GM23248 (cell line): ENCODE measurements at regions not wholly inside any gene's neighbourhood (a gene's known extent, or its start where the extent isn't known, plus 50 kb on each side); places are given as distances from the start of the nearest gene placed in this dataset.

ENCODE experiments used
- DNase-seq: peaks from one replicate; pipeline ENCODE4 v3.0.0-alpha.2; 2015
- H2AFZ ChIP-seq: fragments of 200-600 bp; sonication (generic); 2 replicates; pipeline ENCODE4 v1.6.1; 2016; ENCODE audit warnings: antibody characterized with exemption
- H3F3A ChIP-seq: fragments of 200-600 bp; sonication (generic); 2 replicates; pipeline ENCODE4 v1.6.1; 2016; ENCODE audit warnings: mild to moderate bottlenecking, antibody characterized with exemption, mixed run types; ENCODE audit not compliant: insufficient read depth
- H3K27ac ChIP-seq: fragments of 200-600 bp; sonication (generic); 2 replicates; pipeline ENCODE4 v1.5.1; 2016; ENCODE audit warnings: mild to moderate bottlenecking
- H3K27me3 ChIP-seq: fragments of 200-600 bp; sonication (generic); replicated peaks from 2 replicates; pipeline ENCODE4 v1.6.1; 2016; ENCODE audit warnings: mild to moderate bottlenecking; ENCODE audit not compliant: insufficient read depth
- H3K36me3 ChIP-seq: fragments of 200-600 bp; sonication (generic); 2 replicates; pipeline ENCODE4 v1.6.1; 2016; ENCODE audit warnings: low read depth, mild to moderate bottlenecking
- H3K4me1 ChIP-seq: fragments of 200-600 bp; sonication (generic); 2 replicates; pipeline ENCODE4 v1.6.1; 2016; ENCODE audit warnings: mild to moderate bottlenecking; ENCODE audit not compliant: insufficient read depth
- H3K4me2 ChIP-seq: fragments of 200-600 bp; sonication (generic); one replicate; pipeline ENCODE4 v1.6.1; 2016; ENCODE audit warnings: mild to moderate bottlenecking; ENCODE audit not compliant: unreplicated experiment
- H3K4me3 ChIP-seq: fragments of 200-600 bp; sonication (generic); 2 replicates; pipeline ENCODE4 v1.5.1; 2016; ENCODE audit warnings: mild to moderate bottlenecking
- H3K79me2 ChIP-seq: fragments of 200-600 bp; sonication (generic); 2 replicates; pipeline ENCODE4 v1.6.1; 2016; ENCODE audit warnings: mild to moderate bottlenecking; ENCODE audit not compliant: insufficient read depth
- H3K9ac ChIP-seq: fragments of 200-600 bp; sonication (generic); 2 replicates; pipeline ENCODE4 v1.6.1; 2016; ENCODE audit warnings: mild to moderate bottlenecking
- H3K9me2 ChIP-seq: fragments of 200-600 bp; sonication (generic); 2 replicates; pipeline ENCODE4 v1.6.1; 2016; ENCODE audit warnings: mixed run types, mild to moderate bottlenecking, moderate library complexity; ENCODE audit not compliant: insufficient read depth
- H3K9me3 ChIP-seq: fragments of 200-600 bp; sonication (generic); one replicate; pipeline ENCODE4 v1.6.1; 2017; ENCODE audit warnings: low read depth
- H4K20me1 ChIP-seq: fragments of 200-600 bp; sonication (generic); 2 replicates; pipeline ENCODE4 v1.6.0; 2016; ENCODE audit not compliant: insufficient read depth
- EZH2 ChIP-seq: fragments of 200-600 bp; sonication (generic); IDR thresholded peaks from 2 replicates; pipeline ENCODE4 v1.6.1; 2018; ENCODE audit warnings: antibody characterized with exemption, mild to moderate bottlenecking; ENCODE audit not compliant: insufficient read depth, poor library complexity, severe bottlenecking
- EZH2phosphoT487 ChIP-seq: fragments of 200-600 bp; sonication (generic); IDR thresholded peaks from 2 replicates; pipeline ENCODE4 v1.6.1; 2018; ENCODE audit warnings: antibody characterized with exemption, moderate library complexity, mild to moderate bottlenecking, low read depth; ENCODE audit not compliant: insufficient read depth
- WGBS, 2 experiments: methylation state at CpG; one replicate each; pipeline ENCODE4 v1.1.6; 2015 to 2017; ENCODE audit warnings: low lambda C conversion rate in 2 of 2, low coverage in 1 of 2; ENCODE audit errors: missing lambda C conversion rate in 2 of 2; 5-methylcytosine and 5-hydroxymethylcytosine counted together
- in situ Hi-C: fragments of 300-500 bp; cut with MboI; formaldehyde crosslinking; loops from 2 replicates; pipeline ENCODE4 v1.15.0; 2020

- no peak overlapping the region for H3K27ac ChIP-seq
- no peak overlapping the region for H3K9ac ChIP-seq
- no peaks in the 10 kb centered on the region for H3K9me3 ChIP-seq
- H3K4me1 ChIP-seq: no peaks in the 10 kb centered on the region
- no peak overlapping the region for H3K4me3 ChIP-seq
- peaks cover 4% of the 10 kb centered on the region; the same call in 1 of the 2 replicates for H3K9me2 ChIP-seq
- 0 out of 2 replicates have a peak, but pooled peaks cover 2% of the 10 kb centered on the region for H4K20me1 ChIP-seq
- no peak for TF ChIP-seq EZH2phosphoT487
- no peak for TF ChIP-seq EZH2
- H3K36me3 ChIP-seq: no peaks in the 10 kb centered on the region
- in situ Hi-C loops: no loop called here
- peaks cover 21% of the 10 kb centered on the region; the same call in 1 of the 2 replicates for H3F3A ChIP-seq
- DNase-seq: no peak
- H2AFZ ChIP-seq: no peak overlapping the region
- no peak overlapping the region for H3K4me2 ChIP-seq
- no peaks in the 10 kb centered on the region for H3K79me2 ChIP-seq
- 97% methylated on average over 1 of the region's 1 CpG for WGBS, 2 experiments
- no peaks in the 10 kb centered on the region for H3K27me3 ChIP-seq
These were observed 72.4 kb upstream of the PACRGL start for GRCh38 chr4:20627866-20628265.

GRCh38 chr4:20629186-20630106, 70.8 kb upstream of the PACRGL start:
- Histone ChIP-seq H4K20me1 (no peaks in the 10 kb centered on the region), H3K36me3 (no peaks in the 10 kb centered on the region), H3K27ac (no peak overlapping the region), H2AFZ (no peak overlapping the region), H3K79me2 (no peaks in the 10 kb centered on the region), H3K27me3 (no peaks in the 10 kb centered on the region), H3F3A (peaks cover 9% of the 10 kb centered on the region; the same call in 1 of the 2 replicates), H3K9me2 (no peaks in the 10 kb centered on the region), H3K4me2 (no peak overlapping the region), H3K9me3 (no peaks in the 10 kb centered on the region), H3K4me1 (no peaks in the 10 kb centered on the region), H3K9ac (no peak overlapping the region), H3K4me3 (no peak overlapping the region)
- in situ Hi-C loops: no loop called here
- DNase-seq: no peak
- no peak for TF ChIP-seq EZH2phosphoT487
- TF ChIP-seq EZH2: no peak
- WGBS, 2 experiments: 94 to 96% methylated on average over 6 of the region's 6 CpGs

GRCh38 chr4:20638825-20639224, 61.4 kb upstream of the PACRGL start:
- H3K9me3 ChIP-seq: no peaks in the 10 kb centered on the region
- DNase-seq: no peak
- H3K9me2 ChIP-seq: no peaks in the 10 kb centered on the region
- TF ChIP-seq EZH2phosphoT487 (no peak), EZH2 (no peak)
- WGBS, 2 experiments: 93 to 94% methylated on average over 3 of the region's 3 CpGs
- no peak overlapping the region for H2AFZ ChIP-seq
- H3K4me2 ChIP-seq: no peak overlapping the region
- no peak overlapping the region for H3K9ac ChIP-seq
- no peaks in the 10 kb centered on the region for H3F3A ChIP-seq
- H3K4me1 ChIP-seq: no peaks in the 10 kb centered on the region
- H3K27me3 ChIP-seq: no peaks in the 10 kb centered on the region
- no peak overlapping the region for H3K4me3 ChIP-seq
- no peak overlapping the region for H3K27ac ChIP-seq
- H4K20me1 ChIP-seq: no peaks in the 10 kb centered on the region
- H3K79me2 ChIP-seq: no peaks in the 10 kb centered on the region
- in situ Hi-C loops: no loop called here
- no peaks in the 10 kb centered on the region for H3K36me3 ChIP-seq

GRCh38 chr4:20639346-20639745, 60.9 kb upstream of the PACRGL start:
- in situ Hi-C loops: no loop called here
- H3K4me3 ChIP-seq: no peak overlapping the region

More at GRCh38 chr4:20639346-20639745, 60.9 kb upstream of the PACRGL start:
- no peak overlapping the region for H3K4me2 ChIP-seq
- no peaks in the 10 kb centered on the region for H3K9me3 ChIP-seq
- no peak for TF ChIP-seq EZH2phosphoT487
- TF ChIP-seq EZH2: no peak
- H2AFZ ChIP-seq: no peak overlapping the region
- DNase-seq: no peak
- H3K79me2 ChIP-seq: no peaks in the 10 kb centered on the region
- H3K9ac ChIP-seq: no peak overlapping the region
- H3K9me2 ChIP-seq: no peaks in the 10 kb centered on the region
- H3K27ac ChIP-seq: no peak overlapping the region
- no peaks in the 10 kb centered on the region for H4K20me1 ChIP-seq
- WGBS, 2 experiments: 67 to 85% methylated on average over 1 of the region's 1 CpG
- no peaks in the 10 kb centered on the region for H3K27me3 ChIP-seq
- no peaks in the 10 kb centered on the region for H3K4me1 ChIP-seq
- no peaks in the 10 kb centered on the region for H3K36me3 ChIP-seq
- H3F3A ChIP-seq: no peaks in the 10 kb centered on the region
